Neural progenitor cell (in vitro differentiated cells): ENCODE measurements at regions not wholly inside any gene's neighbourhood (a gene's known extent, or its start where the extent isn't known, plus 50 kb on each side); places are given as distances from the start of the nearest gene placed in this dataset.

ENCODE experiments used
- EZH2phosphoT487 ChIP-seq: fragments of 200-600 bp; sonication (generic); IDR thresholded peaks from 2 replicates; pipeline ENCODE4 v1.6.1; 2017; ENCODE audit warnings: antibody characterized with exemption
- TF ChIP-seq, protein P1 (sequence below): fragments of 200-600 bp; sonication (generic); IDR thresholded peaks from 2 replicates; pipeline ENCODE4 v1.5.1; 2017; ENCODE audit warnings: antibody characterized with exemption, mild to moderate bottlenecking

DNA sequence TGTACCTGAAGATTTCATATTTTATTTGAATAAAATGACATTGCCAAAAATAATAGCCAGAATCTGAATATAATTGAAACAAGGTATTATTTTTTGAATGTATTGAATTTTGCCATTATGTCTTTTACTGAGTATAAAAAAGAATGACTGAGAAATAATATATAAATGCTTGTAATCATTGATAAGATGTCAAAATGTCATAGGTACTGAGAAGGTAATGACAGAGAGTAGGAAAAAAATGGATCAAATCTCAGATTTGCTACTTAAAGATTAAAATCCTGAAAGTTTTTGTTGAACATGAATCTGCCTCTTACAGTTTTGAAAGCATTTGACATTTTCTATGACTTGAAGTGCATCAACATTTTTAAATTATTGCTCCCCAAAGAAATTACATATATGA, 1069.9 kb upstream of the ADGRL4 start:
- TF ChIP-seq, protein P1, sequence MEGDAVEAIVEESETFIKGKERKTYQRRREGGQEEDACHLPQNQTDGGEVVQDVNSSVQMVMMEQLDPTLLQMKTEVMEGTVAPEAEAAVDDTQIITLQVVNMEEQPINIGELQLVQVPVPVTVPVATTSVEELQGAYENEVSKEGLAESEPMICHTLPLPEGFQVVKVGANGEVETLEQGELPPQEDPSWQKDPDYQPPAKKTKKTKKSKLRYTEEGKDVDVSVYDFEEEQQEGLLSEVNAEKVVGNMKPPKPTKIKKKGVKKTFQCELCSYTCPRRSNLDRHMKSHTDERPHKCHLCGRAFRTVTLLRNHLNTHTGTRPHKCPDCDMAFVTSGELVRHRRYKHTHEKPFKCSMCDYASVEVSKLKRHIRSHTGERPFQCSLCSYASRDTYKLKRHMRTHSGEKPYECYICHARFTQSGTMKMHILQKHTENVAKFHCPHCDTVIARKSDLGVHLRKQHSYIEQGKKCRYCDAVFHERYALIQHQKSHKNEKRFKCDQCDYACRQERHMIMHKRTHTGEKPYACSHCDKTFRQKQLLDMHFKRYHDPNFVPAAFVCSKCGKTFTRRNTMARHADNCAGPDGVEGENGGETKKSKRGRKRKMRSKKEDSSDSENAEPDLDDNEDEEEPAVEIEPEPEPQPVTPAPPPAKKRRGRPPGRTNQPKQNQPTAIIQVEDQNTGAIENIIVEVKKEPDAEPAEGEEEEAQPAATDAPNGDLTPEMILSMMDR = no peak
- no peak for TF ChIP-seq EZH2phosphoT487
